A549 (cell line): ENCODE measurements at regions not wholly inside any gene's neighbourhood (a gene's known extent, or its start where the extent isn't known, plus 50 kb on each side); places are given as distances from the start of the nearest gene placed in this dataset.

ENCODE experiments used
- ATAC-seq, 2 experiments: fragments of 200-7000 bp in 1 of 2; fragments of >200 bp in 1 of 2; cut with Nextera tagmentation in 1 of 2; cut with Tn5 transposase in 1 of 2; 3 replicates each; pipeline versions ENCODE4 v1.8.0 to v1.9.1; 2018 to 2020; ENCODE audit warnings: mild to moderate bottlenecking in 1 of 2, moderate library complexity in 1 of 2
- CTCF ChIA-PET: fragments of 300-600 bp; sonication (Branson Sonifier 250); formaldehyde crosslinking; extraction: SDS; loops from one replicate; lab custom pipeline; 2021; ENCODE audit warnings: antibody characterized with exemption, inconsistent platforms; lab: Yijun Ruan, JAX
- POLR2A ChIA-PET: fragments of 350-600 bp; formaldehyde crosslinking; extraction: SDS; loops from one replicate; lab custom pipeline; 2021; ENCODE audit warnings: antibody characterized with exemption, inconsistent platforms; lab: Yijun Ruan, JAX
- DNase-seq, 2 experiments: peaks; one replicate each; pipeline versions ENCODE4 v3.0.0 to v3.0.0-alpha.2; 2011 to 2016; ENCODE audit warnings: low read depth in 1 of 2, low spot score in 1 of 2
- FAIRE-seq: peaks from 2 replicates; lab custom pipeline; 2011; peaks lifted over from hg19 to GRCh38; lab: Jason Lieb, UNC
- H3K27ac ChIP-seq, 2 experiments: fragments of >200 bp; sonication (Bioruptor Twin); formaldehyde crosslinking; 3 replicates each; pipeline ENCODE4 v1.5.1; 2016 to 2017
- H3K4me1 ChIP-seq: fragments of >200 bp; sonication (Bioruptor Twin); formaldehyde crosslinking; 3 replicates; pipeline ENCODE4 v1.6.1; 2016
- H3K4me2 ChIP-seq: fragments of >200 bp; sonication (Bioruptor Twin); formaldehyde crosslinking; 3 replicates; pipeline ENCODE4 v1.6.1; 2016
- H3K4me3 ChIP-seq: fragments of >200 bp; sonication (Bioruptor Twin); formaldehyde crosslinking; 3 replicates; pipeline ENCODE4 v1.5.1; 2016
- H3K9me3 ChIP-seq: fragments of >200 bp; sonication (Bioruptor Twin); formaldehyde crosslinking; 3 replicates; pipeline ENCODE4 v1.6.1; 2016
- CEBPB ChIP-seq, 2 experiments: fragments of >200 bp in 1 of 2; sonication (Bioruptor Twin) in 1 of 2; formaldehyde crosslinking in 1 of 2; IDR thresholded peaks; 2 replicates each; pipeline ENCODE4 v1.6.1; 2012 to 2016
- CHD2 ChIP-seq: fragments of 150-350 bp; IDR thresholded peaks from 2 replicates; pipeline ENCODE4 v1.6.1; 2014; ENCODE audit warnings: low read length; ENCODE audit not compliant: partially characterized antibody
- CHD4 ChIP-seq: fragments of 200-600 bp; sonication (generic); IDR thresholded peaks from 2 replicates; pipeline ENCODE4 v1.6.1; 2016; ENCODE audit warnings: antibody characterized with exemption, mild to moderate bottlenecking, borderline replicate concordance
- CTCF ChIP-seq: fragments of >200 bp; sonication (Bioruptor Twin); formaldehyde crosslinking; IDR thresholded peaks from 3 replicates; pipeline ENCODE4 v1.5.1; 2016
- EHF ChIP-seq: fragments of 250-450 bp; sonication (Bioruptor Pico); IDR thresholded peaks from 2 replicates; pipeline ENCODE4 v1.5.0; 2020; ENCODE audit warnings: mild to moderate bottlenecking
- EP300 ChIP-seq, 2 experiments: fragments of >200 bp; sonication (Bioruptor Twin); formaldehyde crosslinking; IDR thresholded peaks; 2 replicates in 1 of 2; 3 replicates in 1 of 2; pipeline ENCODE4 v1.6.1; 2016 to 2017
- FOSB ChIP-seq: fragments of 250-450 bp; sonication (Bioruptor Pico); IDR thresholded peaks from 2 replicates; pipeline ENCODE4 v1.5.0; 2020; ENCODE audit warnings: mild to moderate bottlenecking, moderate library complexity
- GATA3 ChIP-seq: IDR thresholded peaks from 2 replicates; pipeline ENCODE4 v1.6.1; 2012; ENCODE audit warnings: borderline replicate concordance
- MAFK ChIP-seq: fragments of 450-650 bp; IDR thresholded peaks from 2 replicates; pipeline ENCODE4 v1.6.1; 2014; ENCODE audit not compliant: partially characterized antibody
- MAX ChIP-seq: IDR thresholded peaks from 2 replicates; pipeline ENCODE4 v1.6.1; 2012
- NFE2L2 ChIP-seq: fragments of 150-350 bp; conservative IDR thresholded peaks from 2 replicates; pipeline ENCODE4 v1.6.1; 2014; ENCODE audit warnings: low read length
- RAD21 ChIP-seq, 2 experiments: fragments of >200 bp in 1 of 2; sonication (Bioruptor Twin) in 1 of 2; formaldehyde crosslinking in 1 of 2; IDR thresholded peaks in 1 of 2; conservative IDR thresholded peaks in 1 of 2; 2 replicates in 1 of 2; 3 replicates in 1 of 2; pipeline ENCODE4 v1.6.1; 2012 to 2018; ENCODE audit warnings: inconsistent platforms in 1 of 2
- RARB ChIP-seq: fragments of 250-450 bp; sonication (Bioruptor Pico); IDR thresholded peaks from 2 replicates; pipeline ENCODE4 v1.8.0; 2021; ENCODE audit warnings: mild to moderate bottlenecking, moderate library complexity
- RCOR1 ChIP-seq: fragments of 150-350 bp; IDR thresholded peaks from 2 replicates; pipeline ENCODE4 v1.6.1; 2014; ENCODE audit warnings: antibody characterized with exemption, low read length, low read depth
- RFX5 ChIP-seq: fragments of 450-650 bp; IDR thresholded peaks from 2 replicates; pipeline ENCODE4 v1.7.1; 2014; ENCODE audit warnings: antibody characterized with exemption, mild to moderate bottlenecking, moderate library complexity
- SMC3 ChIP-seq: fragments of >200 bp; sonication (Bioruptor Twin); formaldehyde crosslinking; IDR thresholded peaks from 3 replicates; pipeline ENCODE4 v1.6.1; 2018; ENCODE audit warnings: inconsistent platforms
- SREBF2 ChIP-seq: fragments of 450-650 bp; IDR thresholded peaks from 2 replicates; pipeline ENCODE4 v1.6.1; 2014; ENCODE audit warnings: mild to moderate bottlenecking, moderate library complexity
- TFCP2L1 ChIP-seq: fragments of 250-450 bp; sonication (Bioruptor Pico); IDR thresholded peaks from 2 replicates; pipeline ENCODE4 v1.5.0; 2021; ENCODE audit warnings: mild to moderate bottlenecking
- USF2 ChIP-seq: fragments of 450-650 bp; IDR thresholded peaks from 2 replicates; pipeline ENCODE4 v1.6.1; 2014; ENCODE audit warnings: antibody characterized with exemption
- ZSCAN20 ChIP-seq: fragments of 250-450 bp; sonication (Bioruptor Pico); IDR thresholded peaks from 2 replicates; pipeline ENCODE4 v1.8.0; 2022; ENCODE audit warnings: mild to moderate bottlenecking, moderate library complexity
- WGBS: methylation state at CpG from one replicate; pipeline ENCODE4 v1.1.6; 2017; ENCODE audit errors: missing lambda C conversion rate; 5-methylcytosine and 5-hydroxymethylcytosine counted together

DNA sequence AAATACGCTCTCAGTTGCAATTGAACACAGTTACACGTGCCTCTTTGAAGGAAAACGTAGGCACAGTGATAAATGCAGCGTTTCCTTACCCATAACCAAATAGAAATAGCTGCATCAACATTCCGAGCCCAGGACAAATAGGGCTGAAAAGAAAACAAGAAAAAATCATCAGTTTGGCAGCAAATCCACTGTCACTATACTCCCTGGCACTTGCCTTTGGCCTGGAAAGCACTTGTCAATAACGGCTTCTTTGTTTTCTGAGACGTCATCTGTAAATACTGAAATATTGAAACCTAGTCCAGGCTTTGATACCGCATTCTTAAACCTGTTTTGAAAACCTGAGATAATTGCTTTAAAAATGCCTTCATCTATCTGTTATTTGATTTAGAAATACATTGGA, 167.2 kb upstream of the AKR1E2 start (continued):
- no peak for TF ChIP-seq MAFK
- no peak for TF ChIP-seq CHD2

GRCh38 chr10:4656576-4657194, 169.3 kb upstream of the AKR1E2 start:
- POLR2A ChIA-PET = interaction anchor here (1.0 kb wide), 1 partner anchor 871 kb away, joined by 7 read pairs; the partner anchor contains the start of gene KLF6
- DNase-seq = peak; percentile 34 to 72
- CTCF ChIA-PET = interaction anchor here (0.6 to 4.0 kb wide), 40 partner anchors 14 to 1466 kb away, joined by 3 to 23 read pairs (median 3); partner anchors contain the start of gene KLF6
- Histone ChIP-seq H3K4me3 (no peak overlapping the region), H3K4me2 (peak overlapping the region; percentile 25; the same call in 1 of the 3 replicates), H3K27ac (peak overlapping the region; percentile 53 to 63; a peak in 3 of 6 replicates), H3K4me1 (peaks cover 26% of the 10 kb centered on the region), H3K9me3 (no peaks in the 10 kb centered on the region)
- peak; percentile 67 for FAIRE-seq
- WGBS = 15% methylated on average over 7 of the region's 7 CpGs
- ATAC-seq = peak in 1 of 2 experiments; percentile 65; a peak in 2 of 6 replicates
- peak; percentile 86 for TF ChIP-seq CTCF
- TF ChIP-seq GATA3 = no peak
- no peak for TF ChIP-seq EP300 (IDR thresholded peaks at IDR 0.05)
- no peak for TF ChIP-seq MAFK
- no peak for TF ChIP-seq FOSB (CRISPR knock-in tag)
- no peak for TF ChIP-seq CEBPB (IDR thresholded peaks at IDR 0.05)
- TF ChIP-seq SREBF2 = no peak
- TF ChIP-seq USF2 = no peak
- no peak for TF ChIP-seq CHD4
- no peak for TF ChIP-seq MAX
- no peak for TF ChIP-seq ZSCAN20
- no peak for TF ChIP-seq NFE2L2
- TF ChIP-seq EHF (CRISPR knock-in tag) = no peak
- peak; percentile 91 to 92 for TF ChIP-seq RAD21 (conservative IDR thresholded peaks at IDR 0.05 in 1 of 2, IDR thresholded peaks at IDR 0.05 in 1 of 2)
- peak; percentile 92 for TF ChIP-seq SMC3

DNA sequence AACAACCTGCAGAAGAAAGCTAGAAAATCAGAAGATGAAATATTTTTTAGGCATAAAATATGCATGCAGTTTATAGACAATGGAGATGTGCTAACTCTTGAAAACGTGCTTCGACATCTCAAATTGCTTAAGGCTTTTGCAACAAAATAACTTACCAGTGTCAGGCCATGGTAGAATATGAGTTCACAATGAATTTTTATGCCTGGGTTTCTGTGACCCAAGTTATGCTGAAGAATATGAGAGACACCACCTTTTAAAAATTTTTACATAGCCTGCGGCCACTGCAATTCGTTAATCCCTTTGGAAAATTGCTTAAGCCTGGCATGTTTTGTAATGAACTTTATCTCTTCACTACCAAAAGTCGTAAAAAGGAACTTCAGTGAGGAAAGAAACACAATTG, 170.1 kb upstream of the AKR1E2 start:
- ChIA-PET POLR2A (no interaction called here), CTCF (interaction anchor here (0.6 to 4.0 kb wide), 4 partner anchors 21 to 1459 kb away, joined by 3 to 23 read pairs (median 3); no protein-coding TSS in a partner anchor)
- no peak overlapping the region for H3K4me2 ChIP-seq
- TF ChIP-seq CHD4 = no peak
- no peak for TF ChIP-seq TFCP2L1 (CRISPR knock-in tag)
- no peak for TF ChIP-seq RARB (CRISPR knock-in tag)
- no peak for TF ChIP-seq EP300 (IDR thresholded peaks at IDR 0.05)
- no peak for TF ChIP-seq RFX5
- no peak for TF ChIP-seq USF2
- no peak for TF ChIP-seq SMC3
- TF ChIP-seq RCOR1 = no peak
- peaks cover 22% of the 10 kb centered on the region for H3K4me1 ChIP-seq
- H3K27ac ChIP-seq = no peak overlapping the region; a peak in 1 of 6 replicates
- 83% methylated on average over 5 of the region's 5 CpGs for WGBS
- FAIRE-seq = no peak
- no peak for ATAC-seq
- no peaks in the 10 kb centered on the region for H3K9me3 ChIP-seq
- no peak overlapping the region for H3K4me3 ChIP-seq
- DNase-seq = no peak
